ENCODE measurements at regions not wholly inside any gene's neighbourhood (a gene's known extent, or its start where the extent isn't known, plus 50 kb on each side); places are given as distances from the start of the nearest gene placed in this dataset.
"Not testable (repeated sequence)": the region's sequence is repeated elsewhere in the genome, so short reads cannot be mapped to it uniquely, and the experiment has no call there.

GRCh38 chr1:172941945-172942344, 108.8 kb downstream of the TNFSF18 start:
- no peaks in the 10 kb centered on the region for H3K9me3 ChIP-seq (ENCODE audit: insufficient read depth, low read length)
- no peaks in the 10 kb centered on the region for H3K36me3 ChIP-seq (ENCODE audit: low read length)
- peak overlapping the region; percentile 1 for H3K4me2 ChIP-seq (ENCODE audit: low read depth, low read length, poor library complexity, severe bottlenecking)
- no peak overlapping the region for H2AFZ ChIP-seq (ENCODE audit: low read depth, low read length, severe bottlenecking)
- TF ChIP-seq EZH2phosphoT487 (conservative IDR thresholded peaks at IDR 0.05; ENCODE audit: low read length) (no peak), CTCF (IDR thresholded peaks at IDR 0.05; ENCODE audit: insufficient read depth, low read length, poor library complexity, severe bottlenecking) (no peak)
- no peak overlapping the region for H3K27ac ChIP-seq (ENCODE audit: low read depth, low read length)
- no peak overlapping the region for H3K9ac ChIP-seq (ENCODE audit: low read length)
- H3K4me3 ChIP-seq (ENCODE audit: insufficient read depth, low read length, poor library complexity, severe bottlenecking) = no peak overlapping the region
- H3K79me2 ChIP-seq (ENCODE audit: insufficient read depth, low read length) = no peaks in the 10 kb centered on the region
- H3K27me3 ChIP-seq (ENCODE audit: low read length) = no peaks in the 10 kb centered on the region
- no peaks in the 10 kb centered on the region for H3F3A ChIP-seq (ENCODE audit: insufficient read depth)
- H4K20me1 ChIP-seq (ENCODE audit: low read depth, low read length) = no peaks in the 10 kb centered on the region
- H3K9me2 ChIP-seq (replicated peaks; ENCODE audit: insufficient read depth, low read length) = no peaks in the 10 kb centered on the region

GRCh38 chr1:172943138-172943537, 107.6 kb downstream of the TNFSF18 start:
- not testable (repeated sequence) for H2AFZ ChIP-seq (ENCODE audit: low read depth, low read length, severe bottlenecking); H4K20me1 ChIP-seq (ENCODE audit: low read depth, low read length); H3F3A ChIP-seq (ENCODE audit: insufficient read depth); H3K9ac ChIP-seq (ENCODE audit: low read length); H3K9me2 ChIP-seq (replicated peaks; ENCODE audit: insufficient read depth, low read length); H3K27ac ChIP-seq (ENCODE audit: low read depth, low read length); H3K36me3 ChIP-seq (ENCODE audit: low read length); H3K4me3 ChIP-seq (ENCODE audit: insufficient read depth, low read length, poor library complexity, severe bottlenecking); H3K9me3 ChIP-seq (ENCODE audit: insufficient read depth, low read length); H3K4me2 ChIP-seq (ENCODE audit: low read depth, low read length, poor library complexity, severe bottlenecking); H3K27me3 ChIP-seq (ENCODE audit: low read length); H3K79me2 ChIP-seq (ENCODE audit: insufficient read depth, low read length)

GRCh38 chr1:172944931-172945330, 105.8 kb downstream of the TNFSF18 start:
- H3K27me3 ChIP-seq (ENCODE audit: low read length) = no peaks in the 10 kb centered on the region
- H3K9ac ChIP-seq (ENCODE audit: low read length) = no peak overlapping the region
- H4K20me1 ChIP-seq (ENCODE audit: low read depth, low read length) = no peaks in the 10 kb centered on the region
- no peaks in the 10 kb centered on the region for H3K9me2 ChIP-seq (replicated peaks; ENCODE audit: insufficient read depth, low read length)
- no peak overlapping the region for H3K4me3 ChIP-seq (ENCODE audit: insufficient read depth, low read length, poor library complexity, severe bottlenecking)
- no peak for TF ChIP-seq EZH2phosphoT487 (conservative IDR thresholded peaks at IDR 0.05; ENCODE audit: low read length)
- no peak for TF ChIP-seq CTCF (IDR thresholded peaks at IDR 0.05; ENCODE audit: insufficient read depth, low read length, poor library complexity, severe bottlenecking)
- no peak overlapping the region for H2AFZ ChIP-seq (ENCODE audit: low read depth, low read length, severe bottlenecking)
- H3K4me2 ChIP-seq (ENCODE audit: low read depth, low read length, poor library complexity, severe bottlenecking) = no peak overlapping the region
- H3F3A ChIP-seq (ENCODE audit: insufficient read depth) = no peaks in the 10 kb centered on the region
- no peaks in the 10 kb centered on the region for H3K9me3 ChIP-seq (ENCODE audit: insufficient read depth, low read length)
- H3K79me2 ChIP-seq (ENCODE audit: insufficient read depth, low read length) = no peaks in the 10 kb centered on the region
- H3K27ac ChIP-seq (ENCODE audit: low read depth, low read length) = no peak overlapping the region
- H3K36me3 ChIP-seq (ENCODE audit: low read length) = no peaks in the 10 kb centered on the region

GRCh38 chr1:172946814-172947507, 103.8 kb downstream of the TNFSF18 start:
- Histone ChIP-seq H3K27me3 (ENCODE audit: low read length) (no peaks in the 10 kb centered on the region), H4K20me1 (ENCODE audit: low read depth, low read length) (no peaks in the 10 kb centered on the region), H3K9ac (ENCODE audit: low read length) (no peak overlapping the region), H3K79me2 (ENCODE audit: insufficient read depth, low read length) (no peaks in the 10 kb centered on the region), H2AFZ (ENCODE audit: low read depth, low read length, severe bottlenecking) (no peak overlapping the region), H3K27ac (ENCODE audit: low read depth, low read length) (no peak overlapping the region), H3K9me2 (replicated peaks; ENCODE audit: insufficient read depth, low read length) (no peaks in the 10 kb centered on the region), H3K9me3 (ENCODE audit: insufficient read depth, low read length) (no peaks in the 10 kb centered on the region), H3F3A (ENCODE audit: insufficient read depth) (no peaks in the 10 kb centered on the region), H3K4me2 (ENCODE audit: low read depth, low read length, poor library complexity, severe bottlenecking) (no peak overlapping the region), H3K4me3 (ENCODE audit: insufficient read depth, low read length, poor library complexity, severe bottlenecking) (no peak overlapping the region), H3K36me3 (ENCODE audit: low read length) (no peaks in the 10 kb centered on the region)
- TF ChIP-seq CTCF (IDR thresholded peaks at IDR 0.05; ENCODE audit: insufficient read depth, low read length, poor library complexity, severe bottlenecking) = no peak
- TF ChIP-seq EZH2phosphoT487 (conservative IDR thresholded peaks at IDR 0.05; ENCODE audit: low read length) = no peak

All from SU-DHL-6 (cell line).